ENCODE measurements at regions not wholly inside any gene's neighbourhood (a gene's known extent, or its start where the extent isn't known, plus 50 kb on each side); places are given as distances from the start of the nearest gene placed in this dataset.

GRCh38 chr7:106423111-106423510, 138.3 kb upstream of the NAMPT start:
- CTCF ChIA-PET, result no interaction called here
- no peak for DNase-seq (ENCODE audit: low read depth, low spot score)
- Histone ChIP-seq H3K27ac (ENCODE audit: low read depth, low read length) (no peak overlapping the region), H3K9me3 (ENCODE audit: control insufficient read depth, insufficient read depth, low read length) (no peaks in the 10 kb centered on the region), H3K27me3 (ENCODE audit: control insufficient read depth, insufficient read depth, low read length) (no peaks in the 10 kb centered on the region), H3K4me3 (ENCODE audit: low read depth, low read length) (no peak overlapping the region)
- POLR2A ChIA-PET, result no interaction called here
- no peak for TF ChIP-seq CTCF (IDR thresholded peaks at IDR 0.05; ENCODE audit: low read depth, low read length)

- CTCF ChIA-PET, result interaction anchor here (1.2 kb wide), 1 partner anchor 41 kb away, joined by 3 read pairs; no protein-coding TSS in a partner anchor
- H3K27ac ChIP-seq (ENCODE audit: low read depth, low read length), result peak overlapping the region; percentile 90
- POLR2A ChIA-PET, result interaction anchor here (1.1 kb wide), 1 partner anchor 136 kb away, joined by 5 read pairs; the partner anchor contains the start of gene NAMPT
Measured at GRCh38 chr7:106421181-106421762, 136.5 kb upstream of the NAMPT start.

GRCh38 chr7:106420736-106421135, 136.0 kb upstream of the NAMPT start:
- Histone ChIP-seq H3K4me3 (ENCODE audit: low read depth, low read length) (no peak overlapping the region), H3K27me3 (ENCODE audit: control insufficient read depth, insufficient read depth, low read length) (no peaks in the 10 kb centered on the region), H3K27ac (ENCODE audit: low read depth, low read length) (peak overlapping the region; percentile 90), H3K9me3 (ENCODE audit: control insufficient read depth, insufficient read depth, low read length) (no peaks in the 10 kb centered on the region)
- DNase-seq (ENCODE audit: low read depth, low spot score), result no peak
- ChIA-PET CTCF (interaction anchor here (1.2 kb wide), 1 partner anchor 41 kb away, joined by 3 read pairs; no protein-coding TSS in a partner anchor), POLR2A (interaction anchor here (1.1 kb wide), 1 partner anchor 136 kb away, joined by 5 read pairs; the partner anchor contains the start of gene NAMPT)
- TF ChIP-seq CTCF (IDR thresholded peaks at IDR 0.05; ENCODE audit: low read depth, low read length), result no peak

More at GRCh38 chr7:106421181-106421762, 136.5 kb upstream of the NAMPT start:
- no peak for TF ChIP-seq CTCF (IDR thresholded peaks at IDR 0.05; ENCODE audit: low read depth, low read length)
- no peak overlapping the region for H3K4me3 ChIP-seq (ENCODE audit: low read depth, low read length)
- no peaks in the 10 kb centered on the region for H3K9me3 ChIP-seq (ENCODE audit: control insufficient read depth, insufficient read depth, low read length)
- H3K27me3 ChIP-seq (ENCODE audit: control insufficient read depth, insufficient read depth, low read length), result no peaks in the 10 kb centered on the region
- DNase-seq (ENCODE audit: low read depth, low spot score), result peak; percentile 83

GRCh38 chr7:106420210-106420609, 135.4 kb upstream of the NAMPT start:
- no peak overlapping the region for H3K27ac ChIP-seq (ENCODE audit: low read depth, low read length)
- H3K27me3 ChIP-seq (ENCODE audit: control insufficient read depth, insufficient read depth, low read length), result no peaks in the 10 kb centered on the region
- DNase-seq (ENCODE audit: low read depth, low spot score), result no peak
- ChIA-PET CTCF (no interaction called here), POLR2A (no interaction called here)
- no peak overlapping the region for H3K4me3 ChIP-seq (ENCODE audit: low read depth, low read length)
- TF ChIP-seq CTCF (IDR thresholded peaks at IDR 0.05; ENCODE audit: low read depth, low read length), result no peak
- H3K9me3 ChIP-seq (ENCODE audit: control insufficient read depth, insufficient read depth, low read length), result no peaks in the 10 kb centered on the region

- H3K9me3 ChIP-seq (ENCODE audit: control insufficient read depth, insufficient read depth, low read length), result no peaks in the 10 kb centered on the region
- no peak for TF ChIP-seq CTCF (IDR thresholded peaks at IDR 0.05; ENCODE audit: low read depth, low read length)
- ChIA-PET CTCF (no interaction called here), POLR2A (no interaction called here)
- H3K4me3 ChIP-seq (ENCODE audit: low read depth, low read length), result no peak overlapping the region
- no peak overlapping the region for H3K27ac ChIP-seq (ENCODE audit: low read depth, low read length)
- no peak for DNase-seq (ENCODE audit: low read depth, low spot score)
- H3K27me3 ChIP-seq (ENCODE audit: control insufficient read depth, insufficient read depth, low read length), result no peaks in the 10 kb centered on the region
Measured at GRCh38 chr7:106419455-106420182, 134.8 kb upstream of the NAMPT start.

Data from AG04450 (cell line).